HFF-Myc (cell line): ENCODE measurements at regions not wholly inside any gene's neighbourhood (a gene's known extent, or its start where the extent isn't known, plus 50 kb on each side); places are given as distances from the start of the nearest gene placed in this dataset.
"Not testable (repeated sequence)": the region's sequence is repeated elsewhere in the genome, so short reads cannot be mapped to it uniquely, and the experiment has no call there.

Source experiments
- DNase-seq: peaks from one replicate; pipeline ENCODE4 v3.0.0-alpha.2; 2011; ENCODE audit warnings: low read depth; ENCODE audit errors: extremely low read depth
- H3K4me3 ChIP-seq: replicated peaks from 2 replicates; pipeline ENCODE4 v1.5.1; 2011; ENCODE audit warnings: low read depth, mild to moderate bottlenecking, control low read depth, low read length
- CTCF ChIP-seq: IDR thresholded peaks from 2 replicates; pipeline ENCODE4 v1.5.1; 2012; ENCODE audit warnings: mild to moderate bottlenecking, low read depth, low read length, control low read depth; ENCODE audit errors: missing control alignments

DNA sequence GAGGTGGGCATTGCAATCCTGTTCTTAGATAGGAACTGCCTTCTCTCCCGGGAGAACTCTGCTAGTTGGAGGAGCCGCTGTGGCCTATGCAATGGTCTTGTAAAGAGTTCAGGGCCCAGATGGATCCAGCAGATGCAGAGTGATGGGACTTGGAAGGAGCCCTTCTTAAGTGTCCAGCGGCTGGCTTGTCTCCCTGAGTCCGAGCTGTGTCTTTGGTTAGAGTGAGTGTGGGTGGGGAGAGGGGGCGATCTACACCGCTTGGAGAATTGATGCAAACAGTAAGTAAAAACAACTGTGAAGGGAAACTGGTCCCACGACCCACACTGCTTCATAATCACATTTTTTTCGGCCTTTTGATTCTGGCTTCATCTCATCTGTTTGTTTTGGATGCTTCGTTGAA is 89.8 kb upstream of the CYRIA start:
- TF ChIP-seq CTCF: no peak
- DNase-seq: no peak
- no peak overlapping the region for H3K4me3 ChIP-seq

GRCh38 chr2:16753025-16753424 is 87.4 kb upstream of the CYRIA start:
- not testable (repeated sequence) for DNase-seq, H3K4me3 ChIP-seq

- not testable (repeated sequence) for DNase-seq, H3K4me3 ChIP-seq
These were observed 85.2 kb upstream of the CYRIA start for GRCh38 chr2:16750925-16751214.

DNA sequence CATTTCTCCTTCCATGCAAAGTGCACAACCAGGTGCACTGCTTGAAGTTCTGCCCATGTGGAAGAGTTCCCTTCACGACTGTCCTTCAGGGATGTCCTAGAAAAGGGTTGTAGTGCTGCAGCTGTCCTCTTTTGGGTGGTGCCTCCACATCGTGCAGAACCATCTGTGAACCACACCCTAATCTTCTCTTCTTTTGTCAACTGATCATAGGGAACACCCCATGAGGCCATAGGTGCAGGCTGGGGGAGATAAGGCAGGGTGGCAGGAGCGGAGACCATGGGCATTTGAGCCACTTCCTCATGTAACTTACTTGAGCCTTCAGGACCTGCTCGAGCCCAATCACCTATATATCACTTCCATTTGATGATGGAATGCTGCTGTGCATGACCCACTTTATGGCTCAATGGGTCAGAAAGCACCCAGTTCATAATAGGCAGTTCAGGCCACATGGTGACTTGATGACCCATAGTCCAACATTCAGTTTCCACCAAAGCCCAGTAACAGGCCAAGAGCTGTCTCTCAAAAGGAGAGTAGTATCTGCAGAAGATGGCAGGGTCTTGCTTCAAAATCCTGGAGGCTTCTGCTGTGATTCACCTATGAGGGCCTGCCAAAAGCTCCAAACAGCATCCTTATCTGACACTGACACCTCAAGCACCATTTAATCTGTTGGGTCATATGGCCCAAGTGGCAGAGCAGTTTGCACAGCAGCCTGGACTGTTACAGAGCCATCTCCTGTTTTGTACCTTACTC is 84.7 kb upstream of the CYRIA start:
- no peak for DNase-seq
- no peak for TF ChIP-seq CTCF
- H3K4me3 ChIP-seq: no peak overlapping the region

- H3K4me3 ChIP-seq, DNase-seq: not testable (repeated sequence)
These were observed 83.1 kb upstream of the CYRIA start for GRCh38 chr2:16748511-16749266.

DNA sequence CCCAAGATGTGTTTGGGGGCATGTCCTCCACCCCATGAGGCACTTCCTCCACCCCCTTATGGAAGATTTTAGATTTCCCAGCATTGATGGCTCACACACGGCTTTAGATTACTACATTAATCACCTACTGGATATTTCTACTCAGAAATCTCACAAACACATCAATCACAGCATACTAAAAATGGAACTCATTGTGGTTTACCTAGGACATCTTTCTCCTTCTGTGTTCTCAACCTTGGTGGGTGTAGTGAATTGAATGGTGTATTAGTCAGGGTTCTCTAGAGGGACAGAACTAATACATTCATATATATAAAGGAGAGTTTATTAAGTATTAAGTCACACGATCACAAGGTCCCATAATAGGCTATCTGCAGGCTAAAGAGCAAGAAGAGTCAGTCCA is 82.1 kb upstream of the CYRIA start:
- no peak for DNase-seq
- H3K4me3 ChIP-seq: no peak overlapping the region
- no peak for TF ChIP-seq CTCF

DNA sequence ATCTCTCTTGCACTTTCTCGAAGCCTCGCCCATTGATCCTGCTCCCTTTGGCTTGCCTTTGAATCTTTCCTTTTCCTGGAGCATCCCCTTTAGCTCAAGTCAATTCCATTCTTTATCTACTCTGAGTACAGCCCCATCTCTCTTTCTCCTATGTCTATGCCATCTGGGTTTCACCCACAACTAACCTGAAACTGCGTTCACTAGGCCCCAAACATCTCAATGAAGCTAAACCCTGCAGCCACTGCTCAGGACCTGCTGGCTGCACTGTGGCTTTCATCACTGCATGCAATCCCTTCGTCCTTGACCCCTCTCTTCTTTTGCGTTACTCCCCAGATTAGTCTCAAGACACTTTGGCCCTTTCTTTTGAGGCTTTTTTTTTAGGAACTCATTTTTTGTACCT is 81.6 kb upstream of the CYRIA start:
- DNase-seq: no peak
- no peak for TF ChIP-seq CTCF

GRCh38 chr2:16746833-16747232 is 81.2 kb upstream of the CYRIA start:
- no peak for DNase-seq
- no peak for TF ChIP-seq CTCF
- no peak overlapping the region for H3K4me3 ChIP-seq

More for the DNA sequence above, 81.6 kb upstream of the CYRIA start:
- H3K4me3 ChIP-seq: no peak overlapping the region
